HG02885 (cell line): ENCODE measurements at regions not wholly inside any gene's neighbourhood (a gene's known extent, or its start where the extent isn't known, plus 50 kb on each side); places are given as distances from the start of the nearest gene placed in this dataset.

Experiments
- ATAC-seq: cut with Tn5 transposase; IDR thresholded peaks from one replicate; pipeline ENCODE4 v1.9.1; 2021; ENCODE audit warnings: mild to moderate bottlenecking; ENCODE audit not compliant: unreplicated experiment, poor library complexity

- no peak for ATAC-seq
Observed at GRCh38 chr12:115349711-115350110, 665.7 kb upstream of the TBX3 start.

- ATAC-seq = no peak
Observed at GRCh38 chr12:115348301-115348700, 664.3 kb upstream of the TBX3 start.

- ATAC-seq = no peak
Observed at GRCh38 chr12:115343601-115344000, 659.6 kb upstream of the TBX3 start.

- no peak for ATAC-seq
Observed at GRCh38 chr12:115343008-115343407, 659.0 kb upstream of the TBX3 start.

GRCh38 chr12:115341442-115341841 lies 657.5 kb upstream of the TBX3 start:
- ATAC-seq = no peak

- no peak for ATAC-seq
Observed at GRCh38 chr12:115338566-115339294, 654.8 kb upstream of the TBX3 start.

- no peak for ATAC-seq
Observed at GRCh38 chr12:115337693-115338543, 653.9 kb upstream of the TBX3 start.

- ATAC-seq = no peak
Observed at GRCh38 chr12:115336506-115336905, 652.5 kb upstream of the TBX3 start.

GRCh38 chr12:115335594-115335993 lies 651.6 kb upstream of the TBX3 start:
- ATAC-seq = no peak

- ATAC-seq = no peak
Observed at GRCh38 chr12:115335048-115335447, 651.1 kb upstream of the TBX3 start.

- no peak for ATAC-seq
Observed at GRCh38 chr12:115332945-115333344, 649.0 kb upstream of the TBX3 start.

GRCh38 chr12:115325858-115326257 lies 641.9 kb upstream of the TBX3 start:
- no peak for ATAC-seq

- no peak for ATAC-seq
Observed at GRCh38 chr12:115324949-115325593, 641.1 kb upstream of the TBX3 start.

GRCh38 chr12:115323223-115323905 lies 639.4 kb upstream of the TBX3 start:
- no peak for ATAC-seq

- no peak for ATAC-seq
Observed at GRCh38 chr12:115322275-115322674, 638.3 kb upstream of the TBX3 start.

- ATAC-seq = no peak
Observed at GRCh38 chr12:115320967-115321366, 637.0 kb upstream of the TBX3 start.

- no peak for ATAC-seq
Observed at GRCh38 chr12:115320451-115320850, 636.5 kb upstream of the TBX3 start.

- ATAC-seq = no peak
Observed at GRCh38 chr12:115319446-115320040, 635.6 kb upstream of the TBX3 start.

- ATAC-seq = no peak
Observed at GRCh38 chr12:115313929-115314328, 630.0 kb upstream of the TBX3 start.

GRCh38 chr12:115312901-115313300 lies 628.9 kb upstream of the TBX3 start:
- ATAC-seq = no peak
